ENCODE measurements at regions not wholly inside any gene's neighbourhood (a gene's known extent, or its start where the extent isn't known, plus 50 kb on each side); places are given as distances from the start of the nearest gene placed in this dataset.
A peak's percentile ranks its signal among the peaks of the same experiment; 100 is the strongest.

GRCh38 chr18:61616111-61616610 lies 276.6 kb downstream of the RNF152 start:
- Histone ChIP-seq H3K27me3 (replicated peaks; ENCODE audit: control insufficient read depth, insufficient read depth, low read length) (no peaks in the 10 kb centered on the region; the same call in 1 of the 2 replicates), H3K4me3 (replicated peaks; ENCODE audit: low read depth, low read length) (no peak overlapping the region), H3K36me3 (ENCODE audit: control insufficient read depth, insufficient read depth, low read length) (no peaks in the 10 kb centered on the region)
- DNase-seq (ENCODE audit: extremely low read depth, insufficient read length) = no peak
- TF ChIP-seq, protein P1, sequence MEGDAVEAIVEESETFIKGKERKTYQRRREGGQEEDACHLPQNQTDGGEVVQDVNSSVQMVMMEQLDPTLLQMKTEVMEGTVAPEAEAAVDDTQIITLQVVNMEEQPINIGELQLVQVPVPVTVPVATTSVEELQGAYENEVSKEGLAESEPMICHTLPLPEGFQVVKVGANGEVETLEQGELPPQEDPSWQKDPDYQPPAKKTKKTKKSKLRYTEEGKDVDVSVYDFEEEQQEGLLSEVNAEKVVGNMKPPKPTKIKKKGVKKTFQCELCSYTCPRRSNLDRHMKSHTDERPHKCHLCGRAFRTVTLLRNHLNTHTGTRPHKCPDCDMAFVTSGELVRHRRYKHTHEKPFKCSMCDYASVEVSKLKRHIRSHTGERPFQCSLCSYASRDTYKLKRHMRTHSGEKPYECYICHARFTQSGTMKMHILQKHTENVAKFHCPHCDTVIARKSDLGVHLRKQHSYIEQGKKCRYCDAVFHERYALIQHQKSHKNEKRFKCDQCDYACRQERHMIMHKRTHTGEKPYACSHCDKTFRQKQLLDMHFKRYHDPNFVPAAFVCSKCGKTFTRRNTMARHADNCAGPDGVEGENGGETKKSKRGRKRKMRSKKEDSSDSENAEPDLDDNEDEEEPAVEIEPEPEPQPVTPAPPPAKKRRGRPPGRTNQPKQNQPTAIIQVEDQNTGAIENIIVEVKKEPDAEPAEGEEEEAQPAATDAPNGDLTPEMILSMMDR (IDR thresholded peaks at IDR 0.05; ENCODE audit: insufficient read depth, low read length, poor library complexity, severe bottlenecking) = no peak

DNA sequence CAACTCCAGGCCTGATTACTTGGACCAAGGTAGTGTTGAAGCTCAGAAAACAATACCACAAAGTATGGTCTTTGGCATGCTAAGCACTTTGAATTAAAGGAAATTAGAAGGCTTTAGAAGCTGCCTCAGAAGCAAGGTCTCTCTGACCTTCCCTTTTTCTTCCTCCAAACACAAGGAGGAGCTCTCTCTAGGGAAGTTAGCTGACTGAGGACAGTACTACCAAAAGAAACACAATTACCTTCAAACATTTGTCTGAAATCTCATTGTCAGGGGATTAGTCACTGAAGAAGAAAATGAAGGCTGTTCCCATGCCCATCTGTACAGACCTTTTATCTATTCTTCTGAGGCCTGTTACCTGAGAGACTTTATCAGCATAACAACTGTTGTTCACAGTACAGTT lies 279.3 kb downstream of the CDH20 start:
- Histone ChIP-seq H3K4me3 (replicated peaks; ENCODE audit: low read depth, low read length) (no peak overlapping the region), H3K36me3 (ENCODE audit: control insufficient read depth, insufficient read depth, low read length) (no peaks in the 10 kb centered on the region), H3K27me3 (replicated peaks; ENCODE audit: control insufficient read depth, insufficient read depth, low read length) (no peaks in the 10 kb centered on the region; the same call in 1 of the 2 replicates)
- no peak for DNase-seq (ENCODE audit: extremely low read depth, insufficient read length)
- TF ChIP-seq, protein P1 (IDR thresholded peaks at IDR 0.05; ENCODE audit: insufficient read depth, low read length, poor library complexity, severe bottlenecking) = peak; percentile 17

DNA sequence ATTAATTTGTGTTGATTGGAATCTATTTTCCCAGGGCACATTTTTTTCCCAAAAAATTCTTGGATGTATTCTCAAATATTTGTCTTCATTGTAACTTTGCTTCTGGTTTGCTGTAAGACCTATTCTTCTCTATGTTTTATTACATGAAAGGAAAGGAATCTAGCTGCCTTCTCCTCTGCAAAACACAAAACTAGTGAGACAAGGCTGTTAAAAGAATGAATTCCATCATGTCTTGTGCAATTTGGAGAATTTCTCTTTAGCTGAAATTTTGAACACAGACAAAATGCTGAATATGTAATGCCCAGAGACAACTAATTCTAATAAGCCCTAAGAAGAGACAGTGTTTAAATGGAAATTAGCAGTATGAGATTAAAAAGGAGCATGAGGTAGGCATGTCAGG lies 275.9 kb downstream of the CDH20 start:
- Histone ChIP-seq H3K27me3 (replicated peaks; ENCODE audit: control insufficient read depth, insufficient read depth, low read length) (no peaks in the 10 kb centered on the region; the same call in 1 of the 2 replicates), H3K4me3 (replicated peaks; ENCODE audit: low read depth, low read length) (no peak overlapping the region), H3K36me3 (ENCODE audit: control insufficient read depth, insufficient read depth, low read length) (no peaks in the 10 kb centered on the region)
- TF ChIP-seq, protein P1 (IDR thresholded peaks at IDR 0.05; ENCODE audit: insufficient read depth, low read length, poor library complexity, severe bottlenecking) = no peak
- no peak for DNase-seq (ENCODE audit: extremely low read depth, insufficient read length)

GRCh38 chr18:61608316-61608715 lies 275.1 kb downstream of the CDH20 start:
- H3K36me3 ChIP-seq (ENCODE audit: control insufficient read depth, insufficient read depth, low read length) = no peaks in the 10 kb centered on the region
- no peak overlapping the region for H3K4me3 ChIP-seq (replicated peaks; ENCODE audit: low read depth, low read length)
- no peaks in the 10 kb centered on the region; the same call in 1 of the 2 replicates for H3K27me3 ChIP-seq (replicated peaks; ENCODE audit: control insufficient read depth, insufficient read depth, low read length)
- no peak for DNase-seq (ENCODE audit: extremely low read depth, insufficient read length)
- TF ChIP-seq, protein P1 (IDR thresholded peaks at IDR 0.05; ENCODE audit: insufficient read depth, low read length, poor library complexity, severe bottlenecking) = no peak

- TF ChIP-seq, protein P1 (IDR thresholded peaks at IDR 0.05; ENCODE audit: insufficient read depth, low read length, poor library complexity, severe bottlenecking) = no peak
- no peaks in the 10 kb centered on the region; the same call in 1 of the 2 replicates for H3K27me3 ChIP-seq (replicated peaks; ENCODE audit: control insufficient read depth, insufficient read depth, low read length)
- no peak for DNase-seq (ENCODE audit: extremely low read depth, insufficient read length)
These were observed 274.6 kb downstream of the CDH20 start for GRCh38 chr18:61607867-61608266.

DNA sequence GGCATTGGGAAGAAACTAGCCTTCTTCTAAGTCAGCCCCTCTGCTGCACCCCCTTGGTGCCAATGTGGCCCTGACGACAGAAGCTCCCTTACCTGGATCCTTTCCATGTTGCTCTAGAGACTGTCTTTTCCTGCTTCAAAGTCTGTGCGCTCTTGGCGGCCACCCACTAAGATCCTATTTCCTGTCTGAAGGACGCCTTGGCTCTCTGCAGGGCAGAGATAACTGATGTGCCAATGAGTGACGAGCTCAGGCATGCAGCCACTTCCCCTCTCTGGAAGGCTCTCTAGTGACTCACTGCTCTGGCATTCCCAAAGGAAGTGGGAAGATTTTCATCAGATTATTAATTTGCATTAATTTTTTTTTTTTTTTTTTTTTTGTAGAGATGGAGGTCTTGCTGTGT lies 273.5 kb downstream of the CDH20 start:
- TF ChIP-seq, protein P1 (IDR thresholded peaks at IDR 0.05; ENCODE audit: insufficient read depth, low read length, poor library complexity, severe bottlenecking) = no peak
- Histone ChIP-seq H3K27me3 (replicated peaks; ENCODE audit: control insufficient read depth, insufficient read depth, low read length) (no peaks in the 10 kb centered on the region; the same call in 1 of the 2 replicates), H3K4me3 (replicated peaks; ENCODE audit: low read depth, low read length) (no peak overlapping the region), H3K36me3 (ENCODE audit: control insufficient read depth, insufficient read depth, low read length) (no peaks in the 10 kb centered on the region)
- DNase-seq (ENCODE audit: extremely low read depth, insufficient read length) = no peak

More at GRCh38 chr18:61607867-61608266, 274.6 kb downstream of the CDH20 start:
- Histone ChIP-seq H3K36me3 (ENCODE audit: control insufficient read depth, insufficient read depth, low read length) (no peaks in the 10 kb centered on the region), H3K4me3 (replicated peaks; ENCODE audit: low read depth, low read length) (no peak overlapping the region)
